GM12878 (cell line): ENCODE measurements at regions not wholly inside any gene's neighbourhood (a gene's known extent, or its start where the extent isn't known, plus 50 kb on each side); places are given as distances from the start of the nearest gene placed in this dataset.
"Not testable (repeated sequence)": the region's sequence is repeated elsewhere in the genome, so short reads cannot be mapped to it uniquely, and the experiment has no call there.

Experiments
- ATAC-seq: fragments of 200-7000 bp; cut with Tn5 transposase; 3 replicates; pipeline ENCODE4 v1.9.1; 2020; ENCODE audit warnings: mild to moderate bottlenecking, moderate library complexity
- BruUV-seq: library from RNA; stranded (reverse); fragments of 400-500 nt; replicated peaks from 2 replicates; lab custom pipeline; 2021; lab: Mats Ljungman, UMichigan
- CTCF ChIA-PET: fragments of 300-600 bp; sonication (Branson Sonifier 250); formaldehyde crosslinking; extraction: SDS; loops from one replicate; lab custom pipeline; 2021; ENCODE audit warnings: inconsistent platforms; lab: Yijun Ruan, JAX
- POLR2A ChIA-PET: fragments of 350-600 bp; formaldehyde crosslinking; extraction: SDS; loops from one replicate; lab custom pipeline; 2021; ENCODE audit warnings: inconsistent platforms; lab: Charles Lee
- RAD21 ChIA-PET: fragments of 300-600 bp; sonication (Branson Sonifier 250); formaldehyde crosslinking; loops from one replicate; lab custom pipeline; 2023; ENCODE audit warnings: antibody characterized with exemption; ENCODE audit not compliant: unreplicated experiment; lab: Charles Lee
- SMC1A ChIA-PET: fragments of 300-600 bp; sonication (Branson Sonifier 250); formaldehyde crosslinking; loops from one replicate; lab custom pipeline; 2023; ENCODE audit not compliant: unreplicated experiment, uncharacterized antibody; lab: Charles Lee
- DNase-seq: peaks from one replicate; pipeline ENCODE4 v3.0.0-alpha.2; 2011; ENCODE audit warnings: low read depth, low spot score
- FAIRE-seq: peaks from 3 replicates; lab custom pipeline; 2011; peaks lifted over from hg19 to GRCh38; lab: Jason Lieb, UNC
- H2AFZ ChIP-seq: 2 replicates; pipeline ENCODE4 v1.6.0; 2011; ENCODE audit warnings: low read depth, low read length, control low read depth; ENCODE audit not compliant: control insufficient read depth
- H3K27ac ChIP-seq: 2 replicates; pipeline ENCODE4 v1.5.1; 2011; ENCODE audit warnings: control low read depth; ENCODE audit not compliant: control insufficient read depth, insufficient read depth
- H3K27me3 ChIP-seq, 2 experiments: replicated peaks in 1 of 2; 2 replicates each; pipeline versions ENCODE4 v1.6.0 to v1.6.1; 2011; ENCODE audit warnings: low read length in 1 of 2; ENCODE audit not compliant: control insufficient read depth in 2 of 2, insufficient read depth in 2 of 2
- H3K36me3 ChIP-seq, 2 experiments: 2 replicates each; pipeline ENCODE4 v1.5.1; 2011; ENCODE audit warnings: low read length in 1 of 2; ENCODE audit not compliant: control insufficient read depth in 2 of 2, insufficient read depth in 2 of 2
- H3K4me1 ChIP-seq: 2 replicates; pipeline ENCODE4 v1.6.1; 2011; ENCODE audit warnings: mild to moderate bottlenecking, low read length, moderate library complexity, mixed read lengths; ENCODE audit not compliant: control insufficient read depth, insufficient read depth
- H3K4me2 ChIP-seq: 2 replicates; pipeline ENCODE4 v1.6.0; 2011; ENCODE audit warnings: control low read depth; ENCODE audit not compliant: control insufficient read depth, insufficient read depth
- H3K4me3 ChIP-seq: fragments of 200-600 bp; sonication (generic); 2 replicates; pipeline ENCODE4 v1.5.1; 2016
- H3K79me2 ChIP-seq: 2 replicates; pipeline ENCODE4 v1.6.0; 2011; ENCODE audit warnings: low read length; ENCODE audit not compliant: control insufficient read depth, insufficient read depth
- H3K9ac ChIP-seq: 2 replicates; pipeline ENCODE4 v1.8.0; 2011; ENCODE audit warnings: low read length, control low read depth, mixed read lengths; ENCODE audit not compliant: control insufficient read depth, insufficient read depth
- H3K9me3 ChIP-seq: replicated peaks from 3 replicates; pipeline ENCODE4 v1.5.1; 2011; ENCODE audit warnings: mild to moderate bottlenecking, low read length; ENCODE audit not compliant: control insufficient read depth, insufficient read depth
- H4K20me1 ChIP-seq: 2 replicates; pipeline ENCODE4 v1.6.0; 2011; ENCODE audit not compliant: control insufficient read depth, insufficient read depth
- WGBS: methylation state at CpG from one replicate; pipeline ENCODE4 v1.1.6; 2016; ENCODE audit warnings: low lambda C conversion rate; ENCODE audit not compliant: insufficient replicate concordance, insufficient coverage; ENCODE audit errors: missing lambda C conversion rate; 5-methylcytosine and 5-hydroxymethylcytosine counted together
- in situ Hi-C: fragments of 300-500 bp; cut with MboI; formaldehyde crosslinking; loops from 9 replicates; pipeline ENCODE4 v1.14.3; 2018; ENCODE audit warnings: mixed read lengths
- intact Hi-C: fragments of 100-400 bp; cut with micrococcal nuclease; formaldehyde crosslinking; loops from one replicate; pipeline ENCODE4 v1.14.2; 2022; ENCODE audit not compliant: unreplicated experiment

DNA sequence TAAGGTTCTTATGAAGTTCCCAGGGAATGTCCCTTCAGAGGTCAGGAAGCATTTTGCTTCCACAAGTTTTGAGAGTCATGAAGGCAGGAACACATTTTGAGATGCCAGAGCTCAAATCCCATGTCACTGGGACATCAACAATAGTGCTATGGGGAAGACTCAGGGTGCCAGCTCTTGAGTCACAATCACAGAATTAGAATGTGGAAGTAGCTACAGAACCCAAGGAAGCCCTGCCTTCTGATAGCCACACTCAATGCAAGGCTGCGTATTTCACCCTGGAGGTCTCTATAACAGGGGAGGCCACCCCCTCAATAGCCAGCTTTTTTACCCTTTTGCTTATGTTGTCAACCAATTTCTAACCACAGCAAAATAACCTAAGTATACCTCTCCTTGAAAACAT lies 145.6 kb downstream of the FAM72C start:
- H3K4me1 ChIP-seq, H3K4me2 ChIP-seq, H3K4me3 ChIP-seq, H3K27me3 ChIP-seq, RAD21 ChIA-PET, CTCF ChIA-PET, DNase-seq, in situ Hi-C loops, SMC1A ChIA-PET, H3K79me2 ChIP-seq, H4K20me1 ChIP-seq, POLR2A ChIA-PET, H3K9me3 ChIP-seq, intact Hi-C loops, H3K9ac ChIP-seq, ATAC-seq, BruUV-seq, H2AFZ ChIP-seq, FAIRE-seq, H3K36me3 ChIP-seq, H3K27ac ChIP-seq: not testable (repeated sequence)
- WGBS, result no CpG with 5 or more reads among the region's 1 CpG

- SMC1A ChIA-PET, H3K9ac ChIP-seq, FAIRE-seq, BruUV-seq, H3K4me1 ChIP-seq, in situ Hi-C loops, H3K4me3 ChIP-seq, H3K27me3 ChIP-seq, H3K4me2 ChIP-seq, RAD21 ChIA-PET, H3K36me3 ChIP-seq, H4K20me1 ChIP-seq, CTCF ChIA-PET, intact Hi-C loops, POLR2A ChIA-PET, H3K27ac ChIP-seq, H3K9me3 ChIP-seq, DNase-seq, H3K79me2 ChIP-seq, H2AFZ ChIP-seq, ATAC-seq: not testable (repeated sequence)
- WGBS, result 0% methylated on average over 2 of the region's 3 CpGs
These were observed 147.5 kb downstream of the FAM72C start for GRCh38 chr1:143824266-143824665.

DNA sequence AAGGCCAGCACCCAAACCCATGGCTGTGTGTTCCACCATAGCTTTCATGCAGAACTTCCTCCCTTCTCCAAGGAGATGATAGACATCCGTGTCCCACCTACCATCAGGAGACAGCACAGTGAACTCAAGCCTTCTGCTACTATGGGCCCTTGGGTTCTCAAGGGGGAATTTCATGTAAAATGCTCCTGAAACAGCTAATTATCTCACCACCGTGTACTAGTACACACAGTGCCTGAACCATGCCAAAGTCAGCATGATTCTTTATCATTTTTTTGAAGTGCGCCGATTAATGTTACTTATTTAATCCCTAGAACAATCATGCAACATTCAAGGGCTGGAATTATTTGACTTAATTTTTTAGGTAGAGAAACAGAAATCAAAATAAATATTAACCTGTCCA lies 151.7 kb downstream of the FAM72C start:
- in situ Hi-C loops, H3K9me3 ChIP-seq, ATAC-seq, BruUV-seq, H4K20me1 ChIP-seq, FAIRE-seq, DNase-seq, H3K4me2 ChIP-seq, H3K4me1 ChIP-seq, H2AFZ ChIP-seq, H3K79me2 ChIP-seq, CTCF ChIA-PET, H3K9ac ChIP-seq, H3K36me3 ChIP-seq, intact Hi-C loops, H3K4me3 ChIP-seq, POLR2A ChIA-PET, H3K27me3 ChIP-seq, SMC1A ChIA-PET, RAD21 ChIA-PET, H3K27ac ChIP-seq: not testable (repeated sequence)
- WGBS, result no CpG with 5 or more reads among the region's 4 CpGs

- CTCF ChIA-PET, H2AFZ ChIP-seq, H3K27me3 ChIP-seq, FAIRE-seq, H3K4me1 ChIP-seq, BruUV-seq, H3K27ac ChIP-seq, SMC1A ChIA-PET, H3K36me3 ChIP-seq, DNase-seq, ATAC-seq, H4K20me1 ChIP-seq, intact Hi-C loops, H3K9me3 ChIP-seq, H3K4me3 ChIP-seq, RAD21 ChIA-PET, H3K9ac ChIP-seq, H3K4me2 ChIP-seq, in situ Hi-C loops, H3K79me2 ChIP-seq, POLR2A ChIA-PET: not testable (repeated sequence)
- no CpG with 5 or more reads among the region's 1 CpG for WGBS
These were observed 155.4 kb downstream of the FAM72C start for GRCh38 chr1:143816369-143816768.
